H1 (cell line): ENCODE measurements at regions not wholly inside any gene's neighbourhood (a gene's known extent, or its start where the extent isn't known, plus 50 kb on each side); places are given as distances from the start of the nearest gene placed in this dataset.

Source experiments
- CTCF ChIA-PET: fragments of 300-600 bp; sonication (Branson Sonifier 250); formaldehyde crosslinking; loops from one replicate; lab custom pipeline; 2021; ENCODE audit not compliant: partially characterized antibody; lab: Charles Lee
- POLR2A ChIA-PET: fragments of 300-600 bp; sonication (Branson Sonifier 250); formaldehyde crosslinking; loops from one replicate; lab custom pipeline; 2021; ENCODE audit warnings: inconsistent platforms; ENCODE audit not compliant: partially characterized antibody; lab: Charles Lee
- DNase-seq, 2 experiments: peaks; one replicate each; pipeline versions ENCODE4 v3.0.0 to v3.0.0-alpha.2; 2010 to 2022; ENCODE audit warnings: low spot score in 2 of 2, low read depth in 1 of 2, mixed read lengths in 1 of 2
- FAIRE-seq: peaks from 2 replicates; lab custom pipeline; 2011; peaks lifted over from hg19 to GRCh38; lab: Jason Lieb, UNC
- H2AFZ ChIP-seq: 2 replicates; pipeline ENCODE4 v1.8.1; 2012; ENCODE audit warnings: low read length, inconsistent platforms
- H2AK5ac ChIP-seq: 2 replicates; pipeline ENCODE4 v1.6.1; 2013; ENCODE audit warnings: low read depth, low read length
- H2BK120ac ChIP-seq: replicated peaks from 2 replicates; pipeline ENCODE3; 2013; ENCODE audit warnings: low read depth, low read length, inconsistent platforms
- H2BK12ac ChIP-seq: 2 replicates; pipeline ENCODE4 v1.6.1; 2013; ENCODE audit warnings: low read depth, low read length
- H2BK15ac ChIP-seq: 2 replicates; pipeline ENCODE4 v1.6.1; 2013; ENCODE audit warnings: low read length
- H2BK20ac ChIP-seq: 2 replicates; pipeline ENCODE4 v1.6.1; 2013; ENCODE audit warnings: low read length
- H2BK5ac ChIP-seq: 2 replicates; pipeline ENCODE4 v1.6.1; 2013; ENCODE audit warnings: low read depth, low read length
- H3K14ac ChIP-seq: 2 replicates; pipeline ENCODE4 v1.6.1; 2013; ENCODE audit warnings: inconsistent platforms; ENCODE audit not compliant: insufficient read length
- H3K18ac ChIP-seq: 2 replicates; pipeline ENCODE4 v1.6.1; 2013; ENCODE audit warnings: low read length; ENCODE audit errors: extremely low read depth
- H3K23ac ChIP-seq: 2 replicates; pipeline ENCODE4 v1.6.1; 2013; ENCODE audit warnings: inconsistent platforms; ENCODE audit not compliant: insufficient read length
- H3K23me2 ChIP-seq: 2 replicates; pipeline ENCODE4 v1.6.1; 2013; ENCODE audit warnings: low read depth, low read length
- H3K27ac ChIP-seq: 2 replicates; pipeline ENCODE4 v1.6.1; 2011; ENCODE audit warnings: low read depth, low read length, inconsistent platforms
- H3K27me3 ChIP-seq, 4 experiments: replicated peaks in 1 of 4; 1 replicate in 1 of 4; 2 replicates in 3 of 4; pipeline versions ENCODE4 v1.6.1 to v1.8.1; 2011 to 2013; ENCODE audit warnings: low read length in 3 of 4, mild to moderate bottlenecking in 3 of 4, inconsistent platforms in 2 of 4, mixed read lengths in 2 of 4, moderate library complexity in 1 of 4; ENCODE audit not compliant: control insufficient read depth in 3 of 4, insufficient read depth in 3 of 4; ENCODE audit errors: extremely low read depth in 1 of 4
- H3K36me3 ChIP-seq, 4 experiments: 2 replicates each; pipeline versions ENCODE4 v1.6.1 to v1.8.1; 2011 to 2013; ENCODE audit warnings: mild to moderate bottlenecking in 4 of 4, low read length in 3 of 4, moderate library complexity in 2 of 4, control low read depth in 1 of 4, inconsistent platforms in 1 of 4; ENCODE audit not compliant: insufficient read depth in 4 of 4, control insufficient read depth in 2 of 4
- H3K4ac ChIP-seq: replicated peaks from 2 replicates; pipeline ENCODE3; 2013; ENCODE audit warnings: low read length, low read depth, mixed read lengths, inconsistent platforms; ENCODE audit not compliant: insufficient read length
- H3K4me1 ChIP-seq, 4 experiments: replicated peaks in 1 of 4; 1 replicate in 1 of 4; 2 replicates in 3 of 4; pipeline versions ENCODE4 v1.6.1 to v1.8.1; 2011 to 2013; ENCODE audit warnings: low read length in 3 of 4, inconsistent platforms in 2 of 4, mixed read lengths in 1 of 4; ENCODE audit not compliant: insufficient read depth in 4 of 4, control insufficient read depth in 3 of 4
- H3K4me2 ChIP-seq, 2 experiments: 2 replicates each; pipeline versions ENCODE4 v1.6.1 to v1.8.1; 2011 to 2013; ENCODE audit warnings: low read depth in 2 of 2, low read length in 2 of 2, control low read depth in 1 of 2, inconsistent platforms in 1 of 2, mild to moderate bottlenecking in 1 of 2; ENCODE audit not compliant: insufficient read depth in 1 of 2
- H3K4me3 ChIP-seq, 4 experiments: fragments of 200-600, 300-600 bp in 1 of 4; sonication (generic), shearing (Covaris generic), sonication (Bioruptor Twin) in 1 of 4; 2 replicates each; pipeline versions ENCODE4 v1.5.1 to v1.8.1; 2011 to 2016; ENCODE audit warnings: low read length in 4 of 4, low read depth in 3 of 4, control low read depth in 2 of 4, inconsistent platforms in 2 of 4, mild to moderate bottlenecking in 2 of 4, mixed read lengths in 1 of 4, moderate library complexity in 1 of 4; ENCODE audit not compliant: insufficient read depth in 2 of 4; ENCODE audit errors: extremely low read depth in 1 of 4
- H3K56ac ChIP-seq: replicated peaks from 2 replicates; pipeline ENCODE3; 2013; ENCODE audit warnings: low read depth, mild to moderate bottlenecking, mixed read lengths, low read length, inconsistent platforms; ENCODE audit not compliant: insufficient read length
- H3K79me1 ChIP-seq: 2 replicates; pipeline ENCODE4 v1.6.1; 2013; ENCODE audit warnings: low read depth, low read length, control low read depth
- H3K79me2 ChIP-seq, 2 experiments: 2 replicates each; pipeline versions ENCODE4 v1.6.1 to v1.8.1; 2012 to 2013; ENCODE audit warnings: low read length in 2 of 2, mild to moderate bottlenecking in 2 of 2, inconsistent platforms in 1 of 2; ENCODE audit not compliant: insufficient read depth in 2 of 2, control insufficient read depth in 1 of 2
- H3K9ac ChIP-seq, 4 experiments: replicated peaks in 1 of 4; 1 replicate in 1 of 4; 2 replicates in 3 of 4; pipeline versions ENCODE4 v1.6.1 to v1.8.1; 2011 to 2013; ENCODE audit warnings: low read depth in 3 of 4, low read length in 3 of 4, control low read depth in 2 of 4, mild to moderate bottlenecking in 2 of 4, moderate library complexity in 2 of 4, inconsistent platforms in 1 of 4; ENCODE audit errors: extremely low read depth in 1 of 4
- H3K9me3 ChIP-seq, 2 experiments: 2 replicates each; pipeline versions ENCODE4 v1.6.1 to v1.8.1; 2012 to 2013; ENCODE audit warnings: mild to moderate bottlenecking in 2 of 2, moderate library complexity in 2 of 2, control low read depth in 1 of 2, inconsistent platforms in 1 of 2, low read depth in 1 of 2, low read length in 1 of 2, mixed read lengths in 1 of 2; ENCODE audit not compliant: insufficient read depth in 2 of 2
- H4K20me1 ChIP-seq, 2 experiments: replicated peaks in 1 of 2; 2 replicates each; pipeline versions ENCODE3 to v1.8.1; 2011 to 2013; ENCODE audit warnings: inconsistent platforms in 2 of 2, low read length in 2 of 2, mild to moderate bottlenecking in 1 of 2; ENCODE audit not compliant: insufficient read depth in 2 of 2, control insufficient read depth in 1 of 2
- H4K5ac ChIP-seq: 2 replicates; pipeline ENCODE4 v1.6.1; 2013; ENCODE audit warnings: low read length, low read depth, mixed read lengths, inconsistent platforms; ENCODE audit not compliant: insufficient read length
- H4K8ac ChIP-seq: 2 replicates; pipeline ENCODE4 v1.8.0; 2013; ENCODE audit warnings: mild to moderate bottlenecking, moderate library complexity, low read length, inconsistent platforms; ENCODE audit not compliant: insufficient read depth; ENCODE audit errors: extremely low read depth
- H4K91ac ChIP-seq: replicated peaks from 2 replicates; pipeline ENCODE3; 2013; ENCODE audit warnings: low read length, mixed read lengths, inconsistent platforms; ENCODE audit not compliant: insufficient read length
- SIX5 ChIP-seq: IDR thresholded peaks from 2 replicates; pipeline ENCODE4 v1.6.1; 2011; ENCODE audit warnings: mild to moderate bottlenecking, low read depth, low read length
- WGBS, 2 experiments: shearing (Covaris generic) in 1 of 2; methylation state at CpG; one replicate each; pipeline versions ENCODE4 v1.1.6 to v1.1.7; 2013 to 2015; ENCODE audit warnings: low lambda C conversion rate in 2 of 2, mixed read lengths in 2 of 2, inconsistent platforms in 1 of 2, low coverage in 1 of 2, missing lambda C conversion rate in 1 of 2; ENCODE audit not compliant: insufficient replicate concordance in 2 of 2, insufficient coverage in 1 of 2, insufficient read length in 1 of 2; ENCODE audit errors: extremely low coverage in 1 of 2, missing lambda C conversion rate in 1 of 2; 5-methylcytosine and 5-hydroxymethylcytosine counted together
- TF ChIP-seq, protein P1 (sequence below): IDR thresholded peaks from 2 replicates; pipeline ENCODE4 v1.6.1; 2012; ENCODE audit warnings: low read length, inconsistent platforms

DNA sequence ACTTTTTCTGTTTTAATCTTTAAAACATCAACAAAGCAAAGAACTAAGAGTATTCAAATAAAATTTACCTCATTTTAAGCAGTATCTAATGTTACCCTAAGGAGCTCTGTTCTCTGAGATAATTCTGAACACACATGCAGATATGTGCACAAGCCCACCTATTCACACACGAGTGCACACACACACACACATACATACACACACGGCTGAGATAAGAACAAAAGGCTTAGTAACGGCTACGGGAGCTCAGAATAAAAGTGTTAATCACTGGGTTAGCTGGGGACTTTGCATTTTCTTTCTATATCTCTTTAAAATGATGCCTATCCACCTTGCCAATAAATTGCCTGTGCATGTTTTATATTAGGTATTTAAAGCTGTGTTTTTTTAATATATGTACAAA is 1096.3 kb downstream of the GALC start:
- H4K5ac ChIP-seq = no peak overlapping the region
- ChIA-PET CTCF (interaction anchor here (0.6 to 1.2 kb wide), 2 partner anchors 13 to 1003 kb away, joined by 3 read pairs; no protein-coding TSS in a partner anchor), POLR2A (no interaction called here)
- no peak overlapping the region for H3K56ac ChIP-seq
- H2BK20ac ChIP-seq = no peak overlapping the region
- H3K9ac ChIP-seq = no peak overlapping the region
- no peak overlapping the region for H4K8ac ChIP-seq
- no peaks in the 10 kb centered on the region for H3K27me3 ChIP-seq
- H3K4me1 ChIP-seq = no peaks in the 10 kb centered on the region
- no peak overlapping the region for H2BK15ac ChIP-seq
- no peak overlapping the region for H2BK5ac ChIP-seq
- no peak for DNase-seq
- no peak for FAIRE-seq
- TF ChIP-seq SIX5 = no peak
- TF ChIP-seq, protein P1, sequence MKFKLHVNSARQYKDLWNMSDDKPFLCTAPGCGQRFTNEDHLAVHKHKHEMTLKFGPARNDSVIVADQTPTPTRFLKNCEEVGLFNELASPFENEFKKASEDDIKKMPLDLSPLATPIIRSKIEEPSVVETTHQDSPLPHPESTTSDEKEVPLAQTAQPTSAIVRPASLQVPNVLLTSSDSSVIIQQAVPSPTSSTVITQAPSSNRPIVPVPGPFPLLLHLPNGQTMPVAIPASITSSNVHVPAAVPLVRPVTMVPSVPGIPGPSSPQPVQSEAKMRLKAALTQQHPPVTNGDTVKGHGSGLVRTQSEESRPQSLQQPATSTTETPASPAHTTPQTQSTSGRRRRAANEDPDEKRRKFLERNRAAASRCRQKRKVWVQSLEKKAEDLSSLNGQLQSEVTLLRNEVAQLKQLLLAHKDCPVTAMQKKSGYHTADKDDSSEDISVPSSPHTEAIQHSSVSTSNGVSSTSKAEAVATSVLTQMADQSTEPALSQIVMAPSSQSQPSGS = no peak
- H3K9me3 ChIP-seq = no peaks in the 10 kb centered on the region
- no peak overlapping the region for H3K4me3 ChIP-seq
- H3K79me2 ChIP-seq = no peaks in the 10 kb centered on the region
- H3K18ac ChIP-seq = no peak overlapping the region
- H3K23me2 ChIP-seq = no peaks in the 10 kb centered on the region
- H4K91ac ChIP-seq = no peak overlapping the region
- no peak overlapping the region for H2BK120ac ChIP-seq
- no peak overlapping the region for H3K23ac ChIP-seq
- no peak overlapping the region for H3K4ac ChIP-seq
- no peaks in the 10 kb centered on the region for H3K36me3 ChIP-seq
- no peaks in the 10 kb centered on the region for H4K20me1 ChIP-seq
- no peaks in the 10 kb centered on the region; the same call in 1 of the 2 replicates for H3K79me1 ChIP-seq
- no peak overlapping the region for H2AK5ac ChIP-seq
- H2AFZ ChIP-seq = no peak overlapping the region
- no peak overlapping the region for H3K27ac ChIP-seq
- 89% methylated on average over 4 of the region's 4 CpGs; no CpG with 5 or more reads in 1 of the 2 experiments for WGBS, 2 experiments
- no peak overlapping the region for H3K14ac ChIP-seq
- no peak overlapping the region for H3K4me2 ChIP-seq
- no peak overlapping the region for H2BK12ac ChIP-seq
